ENCODE measurements at regions not wholly inside any gene's neighbourhood (a gene's known extent, or its start where the extent isn't known, plus 50 kb on each side); places are given as distances from the start of the nearest gene placed in this dataset.

DNA sequence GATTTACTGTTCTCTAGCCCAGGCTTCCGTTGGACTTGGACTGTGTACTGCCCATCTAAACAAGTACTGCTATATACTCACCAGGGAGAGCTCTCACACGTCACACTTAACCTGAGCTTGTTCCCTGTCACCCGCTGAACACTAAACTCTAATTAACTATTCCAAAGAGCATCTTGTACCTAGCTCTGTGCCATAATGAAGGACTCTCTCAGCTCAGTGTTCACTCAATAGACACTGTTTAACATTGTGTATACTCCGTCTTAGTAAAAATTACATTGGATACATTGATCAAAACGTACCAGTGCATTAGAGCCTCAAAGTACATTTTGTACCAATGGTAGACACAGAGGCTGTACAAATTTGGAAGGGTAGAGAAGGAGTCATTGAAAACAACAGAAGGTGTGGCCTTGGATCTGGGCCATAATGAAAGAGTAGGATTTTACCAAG is 55.4 kb upstream of the EPHA7 start:
- no peak for DNase-seq

DNA sequence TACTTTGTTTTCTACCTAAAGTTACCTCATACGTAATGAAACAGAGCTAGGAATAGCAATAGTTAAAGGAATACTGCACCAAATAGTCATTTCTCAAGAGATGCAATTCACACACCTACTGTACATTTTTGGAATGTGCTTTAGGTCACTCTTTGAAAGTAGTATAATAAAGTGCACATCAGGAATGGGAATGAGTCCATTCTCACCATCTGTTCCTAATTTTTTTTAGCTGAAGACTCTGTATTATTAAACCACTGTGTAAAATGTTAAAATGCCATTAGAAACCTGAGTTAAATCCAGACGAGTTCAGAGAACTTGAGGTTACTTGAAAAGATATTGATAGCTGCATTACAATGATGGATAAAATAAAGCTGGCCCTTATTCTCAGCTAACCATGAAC is 51.9 kb upstream of the EPHA7 start:
- no peak for DNase-seq

Measured in cerebellar nuclear complex (tissue), 1 donor.